ENCODE measurements at regions not wholly inside any gene's neighbourhood (a gene's known extent, or its start where the extent isn't known, plus 50 kb on each side); places are given as distances from the start of the nearest gene placed in this dataset.

DNA sequence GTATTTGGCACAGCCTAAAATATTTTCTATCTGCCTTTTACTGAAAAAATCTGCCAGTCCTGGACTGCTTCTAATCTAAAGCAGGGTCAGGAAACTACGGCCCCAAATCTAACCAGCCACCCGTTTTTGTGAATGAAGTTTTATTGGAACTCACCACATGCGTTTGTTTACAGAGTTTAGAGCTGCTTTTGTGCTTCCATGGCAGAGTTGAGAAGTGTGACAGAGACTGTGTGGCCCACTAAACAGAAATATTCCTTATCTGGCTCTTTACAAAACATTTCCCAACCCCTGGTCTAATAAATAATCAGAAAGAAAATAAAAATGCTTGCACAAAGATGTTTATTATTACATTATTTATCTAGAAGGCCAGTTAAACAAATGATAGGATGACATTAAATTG lies 110.2 kb downstream of the COPRS start:
- TF ChIP-seq, protein P1, sequence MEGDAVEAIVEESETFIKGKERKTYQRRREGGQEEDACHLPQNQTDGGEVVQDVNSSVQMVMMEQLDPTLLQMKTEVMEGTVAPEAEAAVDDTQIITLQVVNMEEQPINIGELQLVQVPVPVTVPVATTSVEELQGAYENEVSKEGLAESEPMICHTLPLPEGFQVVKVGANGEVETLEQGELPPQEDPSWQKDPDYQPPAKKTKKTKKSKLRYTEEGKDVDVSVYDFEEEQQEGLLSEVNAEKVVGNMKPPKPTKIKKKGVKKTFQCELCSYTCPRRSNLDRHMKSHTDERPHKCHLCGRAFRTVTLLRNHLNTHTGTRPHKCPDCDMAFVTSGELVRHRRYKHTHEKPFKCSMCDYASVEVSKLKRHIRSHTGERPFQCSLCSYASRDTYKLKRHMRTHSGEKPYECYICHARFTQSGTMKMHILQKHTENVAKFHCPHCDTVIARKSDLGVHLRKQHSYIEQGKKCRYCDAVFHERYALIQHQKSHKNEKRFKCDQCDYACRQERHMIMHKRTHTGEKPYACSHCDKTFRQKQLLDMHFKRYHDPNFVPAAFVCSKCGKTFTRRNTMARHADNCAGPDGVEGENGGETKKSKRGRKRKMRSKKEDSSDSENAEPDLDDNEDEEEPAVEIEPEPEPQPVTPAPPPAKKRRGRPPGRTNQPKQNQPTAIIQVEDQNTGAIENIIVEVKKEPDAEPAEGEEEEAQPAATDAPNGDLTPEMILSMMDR (IDR thresholded peaks at IDR 0.05; ENCODE audit: low read depth, low read length, missing control alignments) = no peak
- H3K4me3 ChIP-seq (ENCODE audit: low read depth, low read length) = no peak overlapping the region
- in situ Hi-C loops (cut with HindIII; ENCODE audit: low sequenced_read_pairs) = no loop called here
- no peak for DNase-seq (ENCODE audit: low read depth)

DNA sequence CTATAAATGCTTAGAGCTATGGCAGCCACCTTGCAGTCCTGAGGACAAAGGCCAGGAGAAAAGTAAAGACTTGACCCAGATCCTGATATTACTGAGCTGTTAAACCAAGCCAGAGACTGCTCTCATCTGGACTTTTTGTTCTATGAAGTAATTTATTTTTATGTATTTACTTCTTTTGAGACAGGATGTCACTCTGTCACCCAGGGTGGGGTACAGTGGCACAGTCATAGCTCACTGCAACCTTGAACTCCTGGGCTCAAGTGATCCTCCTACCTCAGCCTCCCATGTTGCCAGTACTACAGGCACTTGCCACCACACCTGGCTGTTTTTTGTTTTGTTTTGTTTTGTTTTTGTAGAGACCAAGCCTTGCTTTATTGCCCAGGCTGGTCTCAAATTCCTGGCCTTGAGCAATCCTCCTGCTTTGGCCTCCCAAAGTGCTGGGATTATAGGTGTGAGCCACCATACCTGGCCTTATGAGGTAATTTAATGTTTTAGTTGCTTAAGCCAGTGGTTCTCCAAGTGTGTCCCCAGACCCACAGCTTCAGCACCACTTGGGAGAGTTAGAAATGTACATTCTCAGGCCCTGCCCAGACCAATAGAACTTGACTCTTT lies 112.1 kb downstream of the COPRS start:
- in situ Hi-C loops (cut with HindIII; ENCODE audit: low sequenced_read_pairs) = no loop called here
- no peak for DNase-seq (ENCODE audit: low read depth)
- TF ChIP-seq, protein P1 (IDR thresholded peaks at IDR 0.05; ENCODE audit: low read depth, low read length, missing control alignments) = no peak
- H3K4me3 ChIP-seq (ENCODE audit: low read depth, low read length) = no peak overlapping the region

DNA sequence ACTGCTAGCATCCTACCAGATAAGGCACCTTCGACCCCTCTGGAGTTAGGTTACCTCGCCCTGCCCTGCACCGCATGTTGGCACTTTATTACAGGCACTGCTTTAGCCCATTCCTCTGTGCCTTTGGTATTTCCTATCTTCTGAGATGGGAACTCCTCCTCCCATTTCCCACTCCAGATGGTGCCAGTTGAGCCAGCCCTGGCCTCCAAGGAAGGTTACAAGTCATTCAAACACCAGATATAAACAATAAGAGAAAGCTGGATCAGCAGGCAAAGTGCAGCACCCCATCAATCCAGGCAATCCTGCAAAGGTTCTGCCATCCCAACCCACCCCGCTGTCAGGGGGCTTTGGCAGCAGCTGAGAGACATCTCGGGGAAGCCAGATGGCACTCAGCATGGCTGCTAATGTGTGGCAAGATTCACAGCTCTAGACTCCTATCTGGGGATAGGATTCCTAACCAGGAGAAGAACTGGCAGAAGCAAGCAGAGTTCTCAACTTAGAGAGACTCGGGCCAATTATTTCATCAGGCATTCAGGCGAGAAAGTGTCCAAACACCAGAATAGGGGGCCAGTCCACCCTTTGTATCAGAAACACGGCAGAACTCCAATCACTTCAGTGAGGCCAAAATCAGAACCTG lies 113.0 kb downstream of the COPRS start:
- no peak overlapping the region for H3K4me3 ChIP-seq (ENCODE audit: low read depth, low read length)
- DNase-seq (ENCODE audit: low read depth) = no peak
- TF ChIP-seq, protein P1 (IDR thresholded peaks at IDR 0.05; ENCODE audit: low read depth, low read length, missing control alignments) = no peak
- in situ Hi-C loops (cut with HindIII; ENCODE audit: low sequenced_read_pairs) = no loop called here

DNA sequence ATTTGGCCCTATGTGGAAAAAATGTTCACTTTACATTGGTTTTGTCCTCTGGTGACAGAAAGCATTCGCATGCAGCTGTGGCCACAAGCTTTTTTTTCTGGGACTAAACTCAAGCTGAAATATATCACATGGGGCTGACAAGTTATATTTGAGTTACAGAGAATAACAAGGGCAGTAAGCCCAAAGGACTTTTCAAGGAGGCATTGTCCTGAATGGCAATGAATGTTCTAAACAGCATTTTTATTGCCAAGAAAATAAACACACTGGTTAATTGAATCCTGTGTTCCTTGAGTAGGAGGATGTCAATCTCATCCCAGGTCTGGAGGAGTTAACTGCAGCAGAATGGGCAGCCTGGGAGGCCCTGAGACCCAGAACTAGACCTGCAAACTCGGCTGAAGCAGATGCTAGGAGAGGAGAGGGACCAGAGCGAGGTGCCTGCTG lies 114.5 kb downstream of the COPRS start:
- in situ Hi-C loops (cut with HindIII; ENCODE audit: low sequenced_read_pairs) = no loop called here
- no peak for DNase-seq (ENCODE audit: low read depth)
- no peak overlapping the region for H3K4me3 ChIP-seq (ENCODE audit: low read depth, low read length)
- TF ChIP-seq, protein P1 (IDR thresholded peaks at IDR 0.05; ENCODE audit: low read depth, low read length, missing control alignments) = no peak

DNA sequence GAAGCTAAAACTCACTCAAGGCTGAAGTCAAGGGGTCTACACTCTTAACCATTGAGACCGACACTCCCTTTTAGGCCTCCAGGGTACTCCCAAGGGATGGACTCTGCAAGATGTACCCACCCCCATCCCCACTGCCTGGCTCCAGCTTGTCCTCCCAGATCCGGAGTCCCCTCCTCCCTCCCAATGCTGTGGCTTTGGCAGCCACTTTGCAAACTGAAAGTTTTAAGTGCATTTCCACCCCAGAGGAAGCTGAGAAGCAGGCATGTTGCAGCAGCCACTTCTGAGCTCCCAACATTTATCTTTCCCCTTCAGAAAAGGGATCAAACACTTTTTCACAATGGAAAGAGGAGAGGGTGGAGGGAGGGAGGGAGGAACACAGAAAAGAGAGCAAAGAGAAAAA lies 115.2 kb downstream of the COPRS start:
- no peak for DNase-seq (ENCODE audit: low read depth)
- TF ChIP-seq, protein P1 (IDR thresholded peaks at IDR 0.05; ENCODE audit: low read depth, low read length, missing control alignments) = no peak
- in situ Hi-C loops (cut with HindIII; ENCODE audit: low sequenced_read_pairs) = no loop called here
- H3K4me3 ChIP-seq (ENCODE audit: low read depth, low read length) = no peak overlapping the region

DNA sequence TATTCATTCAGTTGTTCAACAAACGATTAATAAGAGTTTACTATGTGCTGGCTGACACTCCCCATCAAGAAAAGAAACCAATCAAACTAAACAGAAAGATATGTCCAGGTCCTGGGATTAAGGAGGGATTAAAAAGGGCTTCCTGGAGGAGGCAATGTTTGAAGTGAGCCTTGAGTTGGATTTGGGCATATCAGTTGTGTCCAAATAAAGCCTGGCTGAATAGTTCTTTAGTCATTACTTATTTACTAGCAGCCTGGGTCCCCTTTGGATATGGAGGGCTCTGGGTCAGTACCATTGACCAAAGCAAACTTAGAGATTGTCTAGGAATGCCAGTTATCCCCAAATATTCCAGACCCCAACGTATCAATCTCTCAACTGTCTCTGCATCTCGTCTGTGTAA lies 117.7 kb downstream of the COPRS start:
- H3K4me3 ChIP-seq (ENCODE audit: low read depth, low read length) = no peak overlapping the region
- in situ Hi-C loops (cut with HindIII; ENCODE audit: low sequenced_read_pairs) = no loop called here
- TF ChIP-seq, protein P1 (IDR thresholded peaks at IDR 0.05; ENCODE audit: low read depth, low read length, missing control alignments) = no peak
- DNase-seq (ENCODE audit: low read depth) = no peak
